Spleen (tissue), 7 donors: ENCODE measurements at regions not wholly inside any gene's neighbourhood (a gene's known extent, or its start where the extent isn't known, plus 50 kb on each side); places are given as distances from the start of the nearest gene placed in this dataset.

ENCODE experiments used
- CTCF ChIP-seq, 11 experiments: fragments of 200-600 bp in 7 of 11; fragments of 450-650 bp in 4 of 11; sonication (generic) in 4 of 11; IDR thresholded peaks in 8 of 11; conservative IDR thresholded peaks in 3 of 11; 1 replicate in 7 of 11; 2 replicates in 4 of 11; pipeline versions ENCODE4 v1.4.0 to v1.8.0; 2016 to 2021; ENCODE audit warnings: antibody characterized with exemption in 11 of 11, inconsistent platforms in 4 of 11, mild to moderate bottlenecking in 1 of 11
- POLR2A ChIP-seq, 3 donors: fragments of 450-650 bp; IDR thresholded peaks; one replicate each; pipeline ENCODE4 v1.5.1; 2017; ENCODE audit warnings: antibody characterized with exemption in 3 of 3, mild to moderate bottlenecking in 1 of 3
- POLR2AphosphoS5 ChIP-seq, 3 donors: sonication (generic); formaldehyde crosslinking; IDR thresholded peaks; one replicate each; pipeline ENCODE4 v1.5.1; 2017; ENCODE audit warnings: antibody characterized with exemption in 3 of 3
- donor health status: DM: no; HTN: no; CAD: no; lungs with moderate emphysema.
- donor health status: DM: no; HTN: no; CAD: no.
- donor health status: DM: no; HTN: no; CAD: no.

DNA sequence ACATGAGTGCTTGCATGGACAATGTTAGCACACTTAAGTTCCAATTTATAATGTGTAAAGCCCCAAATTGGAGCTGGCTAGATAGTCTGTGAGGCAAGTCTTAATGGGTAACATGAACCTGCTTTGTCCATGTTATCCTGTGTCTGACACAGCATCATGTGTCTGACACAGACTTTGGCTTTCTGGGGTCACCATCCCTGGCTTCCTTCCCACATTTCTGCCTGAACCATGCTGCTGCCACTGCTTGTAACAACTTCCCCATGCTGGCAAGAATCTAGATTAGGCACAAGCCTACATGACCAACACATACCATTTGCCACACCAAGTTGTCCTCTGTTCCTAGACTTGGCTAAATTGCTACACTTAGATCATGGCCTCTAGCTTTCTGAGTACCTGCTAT is 49.8 kb upstream of the ZBTB7C start:
- TF ChIP-seq CTCF (IDR thresholded peaks at IDR 0.05 in 8 of 11, conservative IDR thresholded peaks at IDR 0.05 in 3 of 11), result no peak
- no peak for TF ChIP-seq POLR2AphosphoS5 (IDR thresholded peaks at IDR 0.05)
- no peak for TF ChIP-seq POLR2A (IDR thresholded peaks at IDR 0.05)
